ENCODE measurements at regions not wholly inside any gene's neighbourhood (a gene's known extent, or its start where the extent isn't known, plus 50 kb on each side); places are given as distances from the start of the nearest gene placed in this dataset.
"Not testable (repeated sequence)": the region's sequence is repeated elsewhere in the genome, so short reads cannot be mapped to it uniquely, and the experiment has no call there.

DNA sequence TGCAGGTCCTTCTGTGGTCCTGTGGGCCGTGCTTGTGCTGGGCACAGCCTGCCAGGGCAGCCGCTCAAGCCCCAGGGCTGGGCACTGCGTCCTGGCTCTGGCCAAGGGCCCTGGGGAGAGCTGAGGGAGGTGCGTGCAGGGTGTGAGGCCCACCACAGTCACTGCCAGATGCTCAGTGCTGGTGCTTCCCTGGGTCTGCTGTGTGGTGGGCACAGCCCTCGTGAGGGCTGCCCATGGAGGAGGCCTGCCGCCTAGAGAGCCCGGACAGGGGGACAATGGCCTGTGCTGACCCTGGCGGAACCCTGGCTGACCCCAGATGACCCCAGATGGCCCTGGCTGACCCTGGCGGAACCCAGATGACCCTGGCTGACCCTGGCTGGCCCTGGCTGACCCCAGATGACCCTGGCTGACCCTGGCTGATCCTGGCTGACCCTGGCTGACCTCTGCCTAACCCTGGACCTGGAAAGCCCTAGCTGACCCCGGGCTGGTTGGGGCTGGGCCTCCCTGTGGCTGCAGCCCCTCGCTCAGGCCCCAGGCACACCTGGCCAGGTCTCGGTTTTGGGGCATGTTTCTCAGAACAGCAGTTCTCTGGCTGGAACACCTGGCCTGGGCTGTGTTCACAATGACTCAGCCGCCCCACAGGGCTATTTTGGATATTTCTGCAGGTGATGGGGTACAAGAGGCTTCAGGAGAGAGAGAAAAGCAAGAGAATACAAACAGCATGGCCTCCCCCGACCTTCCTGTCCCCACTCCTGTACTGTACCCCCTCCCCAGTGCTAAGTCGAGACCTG lies 55.4 kb downstream of the TMEM121 start:
- no peak for DNase-seq

- no peak for DNase-seq
Measured at GRCh38 chr14:105582639-105583038, 56.3 kb downstream of the TMEM121 start.

DNA sequence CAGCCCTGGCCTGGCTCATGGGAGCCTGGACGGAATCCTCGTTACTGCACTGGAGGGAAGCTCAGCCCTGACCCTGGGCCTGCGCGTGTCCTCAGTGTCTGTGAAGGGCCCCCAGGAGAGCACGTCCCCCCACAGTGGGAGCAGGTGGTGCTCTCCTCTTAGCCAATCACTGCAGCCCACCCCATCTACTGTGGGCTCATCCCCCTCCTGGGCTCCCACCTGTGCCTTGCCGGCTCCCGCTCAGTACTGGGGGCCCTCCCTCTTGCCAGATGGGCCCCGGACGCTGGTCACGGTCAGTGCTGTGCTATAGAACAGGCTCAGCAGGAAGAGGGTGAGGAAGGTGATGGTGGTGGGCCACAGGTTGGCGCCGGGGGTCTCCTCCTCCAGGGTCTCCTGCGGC lies 57.5 kb downstream of the TMEM121 start:
- not testable (repeated sequence) for DNase-seq

DNA sequence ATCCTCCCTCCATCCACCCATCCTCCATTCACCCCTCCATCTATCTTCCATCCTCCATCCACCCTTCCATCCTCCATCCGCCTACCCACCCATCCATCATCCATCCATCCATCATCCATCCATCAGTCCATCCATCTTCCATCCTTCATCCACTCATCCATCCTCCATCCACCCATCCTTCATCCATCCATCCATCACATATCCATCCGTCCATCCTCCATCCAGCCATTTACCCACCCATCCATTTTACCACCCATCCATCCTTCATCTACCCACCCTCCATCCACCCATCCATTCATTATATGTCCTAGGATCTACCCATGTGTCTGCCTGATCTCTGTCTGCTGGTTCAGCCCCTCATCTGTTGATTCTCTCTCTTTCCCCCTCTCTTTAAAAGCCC lies 58.9 kb downstream of the TMEM121 start:
- DNase-seq: not testable (repeated sequence)

DNA sequence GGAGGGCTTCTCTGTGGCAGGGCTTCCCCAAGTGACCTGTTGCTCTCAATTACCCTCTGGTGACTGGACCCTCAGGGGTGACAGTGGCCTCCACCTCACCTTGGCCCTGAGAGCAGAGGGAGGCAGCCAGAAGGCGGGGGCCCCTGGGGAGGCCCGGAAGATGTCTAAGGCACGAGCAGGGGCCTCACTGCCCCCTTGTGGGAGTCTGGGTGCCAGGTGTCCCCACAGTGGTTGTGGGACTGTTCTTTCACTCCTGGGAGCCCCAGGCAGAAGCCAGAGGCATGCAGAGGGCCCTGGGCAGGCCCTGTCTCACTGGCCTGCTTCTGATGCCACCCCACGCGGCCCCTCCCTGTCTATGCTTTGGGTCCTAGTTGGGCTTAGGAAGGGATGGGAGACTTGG lies 59.3 kb downstream of the TMEM121 start:
- DNase-seq: not testable (repeated sequence)

GRCh38 chr14:105586144-105586872 lies 59.9 kb downstream of the TMEM121 start:
- DNase-seq: peak in 1 of 2 donors; percentile 49

- not testable (repeated sequence) for DNase-seq
Measured at GRCh38 chr14:105587034-105587433, 60.7 kb downstream of the TMEM121 start.

DNA sequence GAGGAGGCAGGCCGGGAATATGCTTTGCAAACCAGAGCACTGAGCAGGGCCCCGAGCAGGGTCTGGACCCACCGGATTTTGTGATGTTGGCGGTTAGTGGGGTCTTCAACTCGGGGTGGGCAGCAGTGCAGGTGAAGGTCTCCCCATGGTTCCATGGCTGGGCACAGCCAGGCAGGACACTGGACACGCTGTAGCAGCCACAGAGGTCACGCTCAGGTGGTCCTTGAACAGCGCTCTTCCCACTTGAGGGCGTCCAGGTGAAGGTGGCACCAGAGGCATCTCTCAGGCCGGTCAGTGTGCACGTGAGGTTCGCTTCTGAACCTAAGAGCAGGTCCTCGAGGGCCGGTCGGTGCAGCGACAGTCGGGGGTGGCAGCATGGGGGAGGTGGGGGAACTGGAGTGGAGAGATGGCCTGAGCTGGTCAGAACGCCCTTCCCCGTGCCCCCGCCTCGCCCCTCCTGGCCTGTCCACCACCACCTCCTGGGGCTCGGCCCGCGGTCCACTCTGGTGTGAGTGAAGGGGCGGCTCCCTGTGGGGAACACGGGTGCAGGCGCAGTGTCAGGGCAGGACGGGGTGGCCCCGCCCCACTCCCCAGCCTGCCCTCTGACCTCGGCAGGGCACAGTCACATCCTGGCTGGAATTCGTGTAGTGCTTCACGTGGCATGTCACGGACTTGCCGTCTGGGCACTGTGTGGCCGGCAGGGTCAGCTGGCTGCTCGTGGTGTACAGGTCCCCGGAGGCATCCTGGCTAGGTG lies 61.3 kb downstream of the TMEM121 start:
- DNase-seq: not testable (repeated sequence)

- no peak for DNase-seq
Measured at GRCh38 chr14:105588236-105588860, 62.0 kb downstream of the TMEM121 start.

DNA sequence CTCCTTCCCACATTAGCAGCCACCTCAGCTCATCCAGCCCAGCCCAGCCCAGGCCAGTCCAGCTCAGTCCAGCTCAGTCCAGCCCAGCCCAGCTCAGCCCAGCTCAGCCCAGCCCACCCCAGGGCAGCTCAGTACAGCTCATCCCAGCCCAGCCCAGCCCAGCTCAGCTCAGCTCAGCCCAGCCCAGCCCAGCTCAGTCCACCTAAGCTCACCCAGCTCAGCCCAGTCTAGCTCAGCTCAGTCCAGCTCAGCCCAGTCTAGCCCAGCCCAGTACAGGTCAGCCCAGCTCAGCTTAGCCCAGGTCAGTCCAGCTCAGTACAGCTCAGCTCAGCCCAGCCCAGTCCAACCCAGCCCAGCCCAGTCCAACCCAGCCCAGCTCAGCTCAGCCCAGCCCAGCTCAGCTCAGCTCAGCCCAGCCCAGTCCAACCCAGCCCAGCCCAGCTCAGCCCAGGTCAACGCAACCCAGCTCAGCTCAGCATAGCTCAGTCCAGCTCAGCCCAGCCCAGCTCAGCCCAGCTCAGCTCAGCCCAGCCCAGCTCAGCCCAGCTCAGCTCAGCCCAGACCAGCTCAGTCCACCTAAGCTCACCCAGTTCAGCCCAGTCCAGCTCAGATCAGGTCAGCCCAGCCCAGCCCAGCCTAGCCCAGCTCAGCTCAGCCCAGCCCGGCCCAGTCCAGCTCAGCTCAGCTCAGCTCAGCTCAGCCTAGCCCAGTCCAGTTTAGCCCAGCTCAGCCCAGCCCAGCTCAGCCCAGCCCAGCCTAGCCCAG lies 63.0 kb downstream of the TMEM121 start:
- DNase-seq: no peak

DNA sequence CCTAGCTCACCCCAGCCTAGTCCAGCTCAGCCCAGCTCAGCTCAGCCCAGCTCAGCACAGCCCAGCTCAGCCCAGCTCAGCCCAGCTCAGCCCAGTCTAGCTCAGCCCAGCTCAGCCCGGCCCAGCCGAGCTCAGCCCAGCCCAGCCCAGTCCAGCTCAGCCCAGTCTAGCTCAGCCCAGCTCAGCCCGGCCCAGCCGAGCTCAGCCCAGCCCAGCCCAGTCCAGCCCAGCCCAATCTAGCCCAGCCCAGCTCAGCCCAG lies 63.5 kb downstream of the TMEM121 start:
- not testable (repeated sequence) for DNase-seq

GRCh38 chr14:105591052-105591451 lies 64.7 kb downstream of the TMEM121 start:
- no peak for DNase-seq

DNA sequence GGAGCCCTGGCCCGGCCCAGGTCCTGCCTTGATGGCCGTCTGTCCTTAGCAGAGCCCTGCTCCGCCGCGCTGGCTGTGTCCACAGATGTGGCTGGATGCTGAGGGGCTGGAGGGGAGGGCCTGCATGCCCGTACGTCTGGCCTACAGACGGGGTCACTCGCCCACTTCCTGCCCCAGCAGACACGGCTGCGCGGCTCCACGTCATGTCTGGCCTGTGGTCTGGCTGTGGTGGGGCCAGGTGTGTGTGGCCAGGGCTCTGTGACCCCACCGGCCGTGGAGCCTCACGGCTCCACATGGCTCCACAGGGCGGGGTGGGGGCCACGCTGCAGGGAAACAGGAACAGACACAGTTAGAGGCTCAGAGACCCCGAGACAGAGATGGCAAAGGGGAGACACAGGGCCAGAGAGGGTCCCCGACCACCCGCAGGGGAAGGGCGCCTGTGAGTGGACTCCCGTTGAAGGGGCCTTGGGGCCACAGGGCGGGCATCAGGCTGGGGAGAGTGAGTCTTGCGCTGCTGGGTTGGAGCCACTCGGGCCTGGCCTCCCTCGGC lies 65.5 kb downstream of the TMEM121 start:
- DNase-seq: not testable (repeated sequence)

- not testable (repeated sequence) for DNase-seq
Measured at GRCh38 chr14:105592646-105593045, 66.3 kb downstream of the TMEM121 start.

GRCh38 chr14:105595346-105595745 lies 69.0 kb downstream of the TMEM121 start:
- DNase-seq: not testable (repeated sequence)

GRCh38 chr14:105596374-105596773 lies 70.0 kb downstream of the TMEM121 start:
- DNase-seq: not testable (repeated sequence)

DNA sequence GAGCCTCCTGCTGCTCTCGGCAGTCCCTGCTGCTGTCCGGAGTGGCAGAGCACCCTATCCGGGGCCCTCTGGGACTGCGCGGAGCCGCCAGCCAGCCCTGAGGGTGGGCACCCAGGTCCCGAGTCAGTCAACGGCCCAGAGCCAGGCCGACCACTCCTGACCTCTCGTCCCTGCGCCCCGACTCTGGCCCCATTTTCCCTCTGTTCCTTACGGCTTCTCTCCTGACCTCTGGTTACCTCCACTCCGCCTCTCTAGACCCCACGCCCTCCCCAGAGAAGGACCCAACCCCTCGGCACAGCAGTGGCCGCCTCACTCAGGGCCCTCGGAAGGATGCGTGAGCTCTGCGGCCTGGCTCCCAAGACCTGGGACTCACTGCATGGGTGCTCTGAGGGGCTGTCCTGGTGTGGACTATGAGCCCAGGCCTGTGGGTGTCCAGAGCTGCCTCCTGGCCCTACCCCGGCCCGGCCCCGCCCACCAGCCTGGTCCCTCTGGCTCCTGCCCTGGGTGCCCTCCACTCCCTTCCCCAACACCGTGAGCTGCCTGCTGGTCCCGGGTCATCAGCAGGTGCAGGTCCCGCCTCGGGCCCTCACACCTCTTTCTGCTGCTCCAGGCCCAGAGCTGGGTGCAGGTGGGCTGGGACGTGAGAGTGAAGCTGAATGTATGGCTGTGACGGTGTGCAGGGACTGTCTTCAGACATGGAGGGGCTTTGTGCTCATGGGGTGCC lies 71.8 kb downstream of the TMEM121 start:
- DNase-seq: not testable (repeated sequence)

DNA sequence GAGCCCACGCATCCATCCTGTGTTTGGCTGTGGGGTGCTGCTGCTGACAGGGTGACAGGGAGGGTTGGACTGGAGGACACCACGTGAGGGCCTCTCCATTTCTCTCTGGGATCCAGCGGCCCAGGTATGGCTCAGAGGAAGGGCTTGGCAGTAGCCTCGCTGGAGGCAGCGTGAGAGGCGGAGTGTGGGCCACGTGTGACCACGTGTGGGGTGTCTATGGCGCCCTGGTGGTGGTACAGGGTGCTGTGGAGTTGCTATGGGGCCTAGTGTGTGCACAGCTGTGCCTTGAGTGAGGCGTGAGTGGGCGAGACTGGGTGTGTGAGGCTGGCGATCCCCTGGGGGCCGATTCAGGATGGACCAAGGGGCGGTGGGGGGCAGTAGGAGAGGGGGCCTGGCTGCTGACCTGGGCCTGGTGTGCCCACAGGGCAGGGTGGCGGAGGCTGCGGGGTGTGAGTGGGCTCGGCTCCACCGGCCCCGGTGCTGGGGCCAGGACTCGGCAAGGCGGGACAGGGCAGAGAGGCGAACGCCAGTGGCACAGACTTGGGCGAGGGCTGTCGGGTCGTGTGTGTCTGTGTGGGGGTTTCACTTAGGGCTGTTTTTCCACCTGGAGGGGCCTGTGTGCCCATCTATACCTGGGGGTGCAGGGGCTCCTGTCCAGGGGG lies 72.7 kb downstream of the TMEM121 start:
- not testable (repeated sequence) for DNase-seq

DNA sequence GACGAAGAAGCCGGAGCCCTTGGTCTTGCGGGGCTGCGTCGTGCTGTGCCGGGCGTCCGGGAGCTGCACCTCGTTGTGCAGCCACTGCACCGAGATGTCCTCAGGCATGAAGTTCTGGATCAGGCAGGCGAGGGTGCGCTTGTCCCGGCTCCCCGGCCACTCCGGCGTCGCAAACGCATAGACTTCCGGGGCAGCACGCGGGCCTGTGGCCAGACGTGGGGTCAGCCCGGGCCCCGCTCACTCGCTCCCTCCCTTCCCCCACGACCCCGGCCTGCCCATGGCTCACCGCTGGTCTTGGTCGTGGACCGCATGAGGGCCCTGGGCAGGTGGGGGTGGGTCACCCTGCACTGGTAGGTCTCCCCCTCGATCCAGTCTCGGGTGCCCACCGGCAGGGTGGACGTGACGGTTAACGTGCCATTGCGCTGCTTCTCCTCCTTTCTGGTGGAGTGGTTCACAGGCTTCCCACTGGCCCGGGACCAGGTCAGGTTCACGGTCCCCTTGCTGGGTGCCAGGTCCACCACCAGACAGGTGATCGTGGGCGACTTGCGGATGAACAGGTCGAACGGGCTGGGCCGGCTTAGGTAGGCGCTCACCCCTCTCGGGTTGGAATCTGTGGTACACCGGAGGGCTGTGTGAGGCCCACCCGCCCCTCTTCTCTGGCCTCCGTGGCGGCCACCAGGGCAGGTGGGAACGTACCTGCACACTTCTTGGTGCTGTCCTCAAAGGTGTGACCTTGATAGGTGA lies 74.0 kb downstream of the TMEM121 start:
- not testable (repeated sequence) for DNase-seq

GRCh38 chr14:105600939-105601359 lies 74.6 kb downstream of the TMEM121 start:
- no peak for DNase-seq

Measured in CD4-positive, alpha-beta T cell treated with Interleukin-1 beta for 1 hour (primary cell).